Hepatocyte (in vitro differentiated cells): ENCODE measurements at regions not wholly inside any gene's neighbourhood (a gene's known extent, or its start where the extent isn't known, plus 50 kb on each side); places are given as distances from the start of the nearest gene placed in this dataset.

ENCODE experiments used
- CTCF ChIP-seq: fragments of 200-600 bp; sonication (generic); IDR thresholded peaks from 2 replicates; pipeline ENCODE4 v1.5.1; 2016; ENCODE audit warnings: antibody characterized with exemption, mild to moderate bottlenecking; ENCODE audit not compliant: poor library complexity
- EZH2 ChIP-seq: fragments of 200-600 bp; sonication (generic); IDR thresholded peaks from 2 replicates; pipeline ENCODE4 v1.6.1; 2016; ENCODE audit warnings: antibody characterized with exemption, mild to moderate bottlenecking, borderline replicate concordance

- TF ChIP-seq CTCF (no peak), EZH2 (no peak)
Measured at GRCh38 chr1:199665371-199665770, 362.1 kb upstream of the NR5A2 start.
